Activated CD8-positive, alpha-beta T cell treated with anti-CD3 and anti-CD28 coated beads, Interleukin-2, amount 10 ng/mL, durations not matched to agents 7 days and 5 days (primary cell): ENCODE measurements at regions not wholly inside any gene's neighbourhood (a gene's known extent, or its start where the extent isn't known, plus 50 kb on each side); places are given as distances from the start of the nearest gene placed in this dataset.

Experiments
- ATAC-seq: fragments of 150-1000 bp; cut with Tn5 transposase; one replicate; pipeline ENCODE4 v1.10.0; 2021; ENCODE audit warnings: moderate library complexity
- CTCF ChIA-PET: fragments of 350-600 bp; sonication (Branson Sonifier 250); formaldehyde crosslinking; loops from one replicate; lab custom pipeline; 2021; ENCODE audit warnings: antibody characterized with exemption; lab: Charles Lee
- POLR2A ChIA-PET: fragments of 350-600 bp; sonication (Branson Sonifier 250); formaldehyde crosslinking; loops from one replicate; lab custom pipeline; 2021; ENCODE audit warnings: antibody characterized with exemption; lab: Charles Lee
- DNase-seq: peaks from one replicate; pipeline ENCODE4 v3.0.0-alpha.2; 2020
- H3K27ac Mint-ChIP-seq: one replicate; pipeline ENCODE4 v1.8.0; 2021; ENCODE audit warnings: mild to moderate bottlenecking, mixed read lengths
- H3K27me3 Mint-ChIP-seq: one replicate; pipeline ENCODE4 v1.8.0; 2021; ENCODE audit warnings: low read depth, mixed read lengths
- H3K36me3 Mint-ChIP-seq: one replicate; pipeline ENCODE4 v1.8.0; 2021; ENCODE audit warnings: low read depth, mixed read lengths
- H3K4me1 Mint-ChIP-seq: one replicate; pipeline ENCODE4 v1.8.0; 2021; ENCODE audit warnings: low read depth, mixed read lengths
- H3K4me3 Mint-ChIP-seq: one replicate; pipeline ENCODE4 v1.8.0; 2021; ENCODE audit warnings: mild to moderate bottlenecking, mixed read lengths
- H3K9me3 Mint-ChIP-seq: one replicate; pipeline ENCODE4 v1.8.0; 2022; ENCODE audit warnings: mixed read lengths; ENCODE audit not compliant: insufficient read depth

- Mint-ChIP-seq H3K27ac (no peak overlapping the region), H3K36me3 (no peaks in the 10 kb centered on the region), H3K4me3 (no peak overlapping the region), H3K27me3 (peaks cover 2% of the 10 kb centered on the region), H3K9me3 (no peaks in the 10 kb centered on the region), H3K4me1 (no peaks in the 10 kb centered on the region)
- ATAC-seq (no peak), DNase-seq (no peak)
- POLR2A ChIA-PET: interaction anchor here (0.6 kb wide), 1 partner anchor 12 kb away, joined by 3 read pairs; no protein-coding TSS in a partner anchor
- CTCF ChIA-PET: no interaction called here
Observed at GRCh38 chr7:79723833-79724618, 270.6 kb upstream of the MAGI2 start.

GRCh38 chr7:79722217-79722616 is 268.8 kb upstream of the MAGI2 start:
- no peak overlapping the region for H3K27ac Mint-ChIP-seq
- no peaks in the 10 kb centered on the region for H3K9me3 Mint-ChIP-seq
- no peaks in the 10 kb centered on the region for H3K4me1 Mint-ChIP-seq
- no peak for DNase-seq
- no peak overlapping the region for H3K4me3 Mint-ChIP-seq
- no peak for ATAC-seq
- H3K36me3 Mint-ChIP-seq: no peaks in the 10 kb centered on the region
- ChIA-PET POLR2A (no interaction called here), CTCF (no interaction called here)
- H3K27me3 Mint-ChIP-seq: peaks cover 2% of the 10 kb centered on the region

- no peak for ATAC-seq
- no peaks in the 10 kb centered on the region for H3K4me1 Mint-ChIP-seq
Observed at GRCh38 chr7:79719216-79719615, 265.7 kb upstream of the MAGI2 start.

GRCh38 chr7:79716329-79716728 is 262.9 kb upstream of the MAGI2 start:
- ATAC-seq: no peak
- no peak for DNase-seq
- POLR2A ChIA-PET: no interaction called here
- Mint-ChIP-seq H3K27ac (no peak overlapping the region), H3K27me3 (no peaks in the 10 kb centered on the region), H3K4me1 (no peaks in the 10 kb centered on the region), H3K9me3 (no peaks in the 10 kb centered on the region), H3K4me3 (no peak overlapping the region), H3K36me3 (no peaks in the 10 kb centered on the region)
- CTCF ChIA-PET: no interaction called here

More at GRCh38 chr7:79719216-79719615, 265.7 kb upstream of the MAGI2 start:
- CTCF ChIA-PET: no interaction called here
- no peaks in the 10 kb centered on the region for H3K36me3 Mint-ChIP-seq
- DNase-seq: no peak
- no peak overlapping the region for H3K27ac Mint-ChIP-seq
- peaks cover under 1% of the 10 kb centered on the region for H3K27me3 Mint-ChIP-seq
- no peak overlapping the region for H3K4me3 Mint-ChIP-seq
- POLR2A ChIA-PET: no interaction called here
- H3K9me3 Mint-ChIP-seq: no peaks in the 10 kb centered on the region

- Mint-ChIP-seq H3K4me1 (no peaks in the 10 kb centered on the region), H3K27me3 (no peaks in the 10 kb centered on the region), H3K9me3 (no peaks in the 10 kb centered on the region), H3K27ac (no peak overlapping the region), H3K36me3 (no peaks in the 10 kb centered on the region), H3K4me3 (no peak overlapping the region)
- ChIA-PET CTCF (no interaction called here), POLR2A (no interaction called here)
- no peak for DNase-seq
- no peak for ATAC-seq
Observed at GRCh38 chr7:79714081-79714480, 260.6 kb upstream of the MAGI2 start.

- DNase-seq (no peak), ATAC-seq (no peak)
- H3K36me3 Mint-ChIP-seq: no peaks in the 10 kb centered on the region
- no peaks in the 10 kb centered on the region for H3K27me3 Mint-ChIP-seq
- ChIA-PET CTCF (no interaction called here), POLR2A (no interaction called here)
- H3K9me3 Mint-ChIP-seq: no peaks in the 10 kb centered on the region
- H3K4me1 Mint-ChIP-seq: no peaks in the 10 kb centered on the region
- no peak overlapping the region for H3K4me3 Mint-ChIP-seq
- no peak overlapping the region for H3K27ac Mint-ChIP-seq
Observed at GRCh38 chr7:79713276-79713675, 259.8 kb upstream of the MAGI2 start.

- H3K4me1 Mint-ChIP-seq: no peaks in the 10 kb centered on the region
- CTCF ChIA-PET: no interaction called here
- ATAC-seq (no peak), DNase-seq (no peak)
- POLR2A ChIA-PET: interaction anchor here (0.7 kb wide), 1 partner anchor 12 kb away, joined by 3 read pairs; no protein-coding TSS in a partner anchor
- H3K4me3 Mint-ChIP-seq: no peak overlapping the region
- H3K9me3 Mint-ChIP-seq: no peaks in the 10 kb centered on the region
- no peaks in the 10 kb centered on the region for H3K27me3 Mint-ChIP-seq
- no peak overlapping the region for H3K27ac Mint-ChIP-seq
- H3K36me3 Mint-ChIP-seq: no peaks in the 10 kb centered on the region
Observed at GRCh38 chr7:79711660-79712059, 258.2 kb upstream of the MAGI2 start.

GRCh38 chr7:79709574-79710409 is 256.3 kb upstream of the MAGI2 start:
- ATAC-seq (no peak), DNase-seq (no peak)
- CTCF ChIA-PET: no interaction called here
- POLR2A ChIA-PET: no interaction called here
- Mint-ChIP-seq H3K27ac (no peak overlapping the region), H3K9me3 (no peaks in the 10 kb centered on the region), H3K27me3 (no peaks in the 10 kb centered on the region), H3K4me3 (no peak overlapping the region), H3K36me3 (no peaks in the 10 kb centered on the region), H3K4me1 (no peaks in the 10 kb centered on the region)

- ATAC-seq (no peak), DNase-seq (no peak)
- Mint-ChIP-seq H3K27ac (no peak overlapping the region), H3K27me3 (no peaks in the 10 kb centered on the region), H3K9me3 (no peaks in the 10 kb centered on the region), H3K36me3 (no peaks in the 10 kb centered on the region), H3K4me3 (no peak overlapping the region), H3K4me1 (no peaks in the 10 kb centered on the region)
- CTCF ChIA-PET: no interaction called here
- POLR2A ChIA-PET: no interaction called here
Observed at GRCh38 chr7:79702116-79702515, 248.6 kb upstream of the MAGI2 start.

- ChIA-PET CTCF (no interaction called here), POLR2A (interaction anchor here (0.6 kb wide), 1 partner anchor 380 kb away, joined by 3 read pairs; no protein-coding TSS in a partner anchor)
- Mint-ChIP-seq H3K27ac (no peak overlapping the region), H3K4me3 (no peak overlapping the region), H3K9me3 (no peaks in the 10 kb centered on the region), H3K4me1 (no peaks in the 10 kb centered on the region), H3K36me3 (no peaks in the 10 kb centered on the region), H3K27me3 (no peaks in the 10 kb centered on the region)
- ATAC-seq: no peak
- DNase-seq: no peak
Observed at GRCh38 chr7:79692015-79692414, 238.5 kb upstream of the MAGI2 start.

GRCh38 chr7:79691074-79691473 is 237.6 kb upstream of the MAGI2 start:
- Mint-ChIP-seq H3K27ac (no peak overlapping the region), H3K4me3 (no peak overlapping the region), H3K4me1 (no peaks in the 10 kb centered on the region), H3K27me3 (no peaks in the 10 kb centered on the region), H3K36me3 (no peaks in the 10 kb centered on the region), H3K9me3 (no peaks in the 10 kb centered on the region)
- no peak for ATAC-seq
- CTCF ChIA-PET: no interaction called here
- no peak for DNase-seq
- POLR2A ChIA-PET: no interaction called here

- H3K9me3 Mint-ChIP-seq: peaks cover 8% of the 10 kb centered on the region
- no peak overlapping the region for H3K4me3 Mint-ChIP-seq
- CTCF ChIA-PET: no interaction called here
Observed at GRCh38 chr7:79684384-79684783, 230.9 kb upstream of the MAGI2 start.

More at GRCh38 chr7:79684384-79684783, 230.9 kb upstream of the MAGI2 start:
- Mint-ChIP-seq H3K36me3 (no peaks in the 10 kb centered on the region), H3K27me3 (no peaks in the 10 kb centered on the region), H3K27ac (no peak overlapping the region), H3K4me1 (no peaks in the 10 kb centered on the region)
- no peak for DNase-seq
- POLR2A ChIA-PET: no interaction called here
- ATAC-seq: no peak
